ENCODE measurements at regions not wholly inside any gene's neighbourhood (a gene's known extent, or its start where the extent isn't known, plus 50 kb on each side); places are given as distances from the start of the nearest gene placed in this dataset.

DNA sequence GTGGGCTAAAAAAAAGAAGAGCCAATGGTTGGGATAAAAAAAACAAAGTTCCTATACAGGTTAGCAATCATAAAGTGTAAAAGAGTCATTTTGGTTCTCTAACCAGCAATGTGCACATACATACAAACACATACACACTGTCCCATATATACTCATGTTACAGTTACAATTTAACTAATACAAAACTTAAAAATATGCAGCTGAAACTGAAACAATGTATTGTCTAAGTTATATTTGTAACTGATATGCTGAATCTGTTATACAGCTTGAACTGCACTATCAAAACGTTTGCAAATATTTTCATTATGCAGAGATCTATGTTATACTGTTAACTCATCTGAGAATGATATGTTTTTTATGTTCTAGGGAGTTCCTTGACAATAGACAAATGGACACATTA, 173.7 kb downstream of the KLF12 start:
- DNase-seq, result no peak

DNA sequence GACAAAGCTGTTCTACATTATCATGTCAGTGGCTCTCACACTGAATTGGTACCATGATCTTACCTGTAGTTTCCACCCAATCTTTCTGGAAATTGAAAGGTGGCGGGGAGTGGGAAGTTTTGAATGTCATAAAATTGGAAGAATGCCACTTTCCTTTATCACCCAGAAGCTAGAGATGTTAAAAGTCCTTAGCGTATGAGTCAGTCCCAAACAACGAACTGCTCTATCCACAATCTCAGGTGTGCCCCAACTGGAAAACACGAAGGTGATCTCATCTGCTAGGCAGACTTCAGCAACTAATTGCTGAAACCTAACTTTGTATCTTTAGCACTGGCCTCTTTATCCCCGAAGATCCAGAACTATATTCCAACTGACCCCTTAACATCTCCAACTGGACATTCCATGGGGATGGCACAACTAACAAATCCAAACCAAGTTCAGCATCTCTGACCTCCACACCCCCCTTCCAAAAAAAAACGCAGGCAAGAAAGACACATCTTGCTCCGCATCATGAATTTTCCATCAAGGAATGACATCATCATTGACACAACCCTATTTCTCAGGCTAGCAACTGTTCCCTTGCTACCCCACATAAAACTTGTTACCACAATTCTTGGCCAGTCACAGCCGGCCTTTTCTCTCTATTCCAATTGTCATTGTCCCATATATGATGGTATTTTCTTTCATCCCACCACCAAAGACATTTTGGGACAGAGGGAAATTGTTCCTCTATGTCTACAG, 175.4 kb downstream of the KLF12 start:
- no peak for DNase-seq

DNA sequence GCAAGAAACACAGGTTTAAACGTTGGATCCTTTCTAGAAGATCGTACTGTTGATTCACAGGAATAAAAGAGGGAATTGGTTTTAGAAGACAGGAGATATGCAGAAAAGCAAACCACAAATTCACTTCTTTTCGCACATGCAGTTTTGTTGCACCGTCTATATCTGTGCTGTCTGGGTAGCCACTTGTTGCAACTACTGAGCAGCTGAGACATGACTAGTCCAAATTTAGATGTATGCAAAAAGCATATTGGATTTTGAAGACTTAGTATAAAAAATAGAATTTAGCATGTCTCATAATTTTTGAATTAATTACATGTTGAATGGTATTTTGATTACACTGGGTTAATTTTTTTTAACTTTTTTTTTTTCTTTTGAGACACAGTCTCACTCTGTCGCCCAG, 176.3 kb downstream of the KLF12 start:
- DNase-seq, result no peak

DNA sequence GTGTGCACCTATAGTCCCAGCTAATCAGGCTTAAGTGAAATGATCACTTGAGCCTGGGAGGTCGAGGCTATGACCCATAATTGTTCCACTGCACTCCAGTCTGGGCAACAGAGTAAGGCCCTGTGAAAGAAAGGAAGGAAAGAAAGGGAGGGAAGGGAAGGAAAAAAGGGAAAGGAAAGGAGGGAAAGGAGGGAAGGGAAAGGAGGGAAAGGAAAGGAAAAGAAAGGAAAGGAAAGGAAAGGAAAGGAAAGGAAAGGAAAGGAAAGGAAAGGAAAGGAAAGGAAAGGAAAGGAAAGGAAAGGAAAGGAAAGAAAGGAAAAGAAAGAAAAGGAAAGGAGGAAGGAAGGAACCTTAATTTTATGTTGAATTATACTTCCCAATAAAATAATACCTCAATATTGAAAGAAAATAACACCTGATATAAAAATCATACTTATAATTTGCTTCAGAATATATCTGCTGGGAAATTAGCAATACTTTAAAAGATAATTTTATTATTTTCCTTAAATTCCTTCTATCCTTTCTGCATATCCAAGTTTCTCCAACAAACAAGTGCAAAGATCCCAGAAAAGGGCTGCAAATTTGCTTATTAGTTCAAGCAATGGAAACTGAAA, 177.3 kb downstream of the KLF12 start:
- DNase-seq, result no peak

DNA sequence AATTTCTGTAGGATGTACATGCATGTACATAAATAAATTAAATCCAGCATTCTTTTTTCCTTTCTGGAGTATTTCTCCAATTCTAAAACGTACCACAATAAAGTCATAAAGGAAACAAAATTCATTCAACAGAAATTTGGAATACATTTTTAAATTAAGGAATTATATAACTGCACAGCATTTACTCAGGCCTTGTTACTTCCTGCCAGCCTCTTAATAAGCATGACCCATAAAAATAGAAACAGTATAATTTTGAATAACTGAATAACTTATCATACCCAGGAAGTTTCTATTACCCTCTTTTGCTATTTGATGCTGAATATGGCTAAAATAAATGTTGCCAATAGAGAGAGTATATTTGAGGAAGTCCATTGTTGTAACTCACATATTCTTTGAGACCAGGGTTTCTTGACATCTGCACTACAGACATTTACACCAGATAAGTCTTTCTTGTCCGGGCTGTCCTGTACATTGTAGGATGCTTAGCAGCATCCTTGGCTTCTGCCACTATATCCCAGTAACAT, 178.2 kb downstream of the KLF12 start:
- no peak for DNase-seq

DNA sequence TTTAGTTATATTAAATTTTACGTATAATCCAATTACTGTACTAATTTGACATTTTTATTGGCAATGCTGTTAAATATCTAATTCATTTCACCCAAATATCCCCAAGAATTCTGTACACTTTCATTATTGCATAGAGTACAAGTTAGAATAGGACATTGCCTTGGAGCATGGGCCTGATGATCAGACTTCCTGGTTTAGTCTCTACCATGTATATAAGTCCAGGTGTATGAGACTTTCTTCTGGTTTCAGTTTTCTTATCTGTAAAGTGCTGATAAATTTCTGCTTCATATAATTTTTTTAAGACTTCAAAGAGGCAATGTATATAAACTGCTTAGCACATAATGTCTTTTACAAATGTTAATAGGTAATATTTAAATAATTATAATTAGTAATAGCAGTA, 179.4 kb downstream of the KLF12 start:
- DNase-seq, result no peak

DNA sequence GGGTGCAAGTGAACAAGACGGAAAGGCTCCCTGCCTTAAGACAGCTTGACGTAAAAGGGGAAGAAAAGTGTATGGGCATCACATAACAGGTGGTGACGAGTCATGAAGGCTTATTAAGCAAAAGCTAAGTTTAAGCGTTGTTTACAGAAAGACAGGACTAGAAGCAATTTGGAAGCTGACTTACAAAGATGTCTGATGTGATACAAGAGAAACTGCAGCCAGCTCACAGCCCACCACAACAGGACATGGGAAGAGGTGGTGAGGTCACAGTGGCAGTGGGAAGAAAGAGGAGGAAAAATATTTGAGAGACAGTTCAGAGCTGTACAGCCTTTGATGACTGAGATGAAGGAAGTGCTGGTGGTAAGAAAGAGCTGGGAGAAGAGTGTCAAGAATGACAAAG, 181.6 kb downstream of the KLF12 start:
- no peak for DNase-seq

DNA sequence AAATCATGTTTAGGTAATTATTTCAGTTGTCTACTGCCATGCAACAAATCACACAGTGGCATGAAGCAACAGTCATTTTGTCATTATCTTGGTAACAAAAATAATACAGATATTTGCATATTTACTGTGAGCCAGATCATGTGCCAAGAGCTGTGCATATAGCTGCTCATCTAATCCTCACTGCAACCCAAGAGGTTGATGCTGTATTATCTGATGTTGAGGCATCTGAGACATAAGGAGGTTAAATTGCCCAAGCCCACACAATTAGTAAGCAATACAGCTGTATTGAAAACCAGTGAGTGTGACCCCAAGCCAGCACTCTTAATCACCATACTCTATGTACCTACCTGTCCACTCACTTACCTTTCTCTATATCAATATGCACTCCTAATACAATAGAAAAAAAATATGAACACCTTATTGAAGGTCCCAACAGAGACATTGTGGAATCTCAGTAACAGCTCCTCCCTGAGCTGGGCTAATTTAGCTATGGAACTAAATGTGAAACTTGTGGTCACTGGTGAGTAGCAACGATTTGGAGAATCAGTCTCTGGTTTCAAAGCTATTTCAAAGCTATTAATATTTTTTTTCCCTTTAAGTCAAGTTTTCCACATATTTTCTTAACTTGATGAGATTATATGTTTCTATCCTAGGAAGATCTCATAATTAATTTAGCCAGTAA, 185.2 kb downstream of the KLF12 start:
- DNase-seq, result no peak

DNA sequence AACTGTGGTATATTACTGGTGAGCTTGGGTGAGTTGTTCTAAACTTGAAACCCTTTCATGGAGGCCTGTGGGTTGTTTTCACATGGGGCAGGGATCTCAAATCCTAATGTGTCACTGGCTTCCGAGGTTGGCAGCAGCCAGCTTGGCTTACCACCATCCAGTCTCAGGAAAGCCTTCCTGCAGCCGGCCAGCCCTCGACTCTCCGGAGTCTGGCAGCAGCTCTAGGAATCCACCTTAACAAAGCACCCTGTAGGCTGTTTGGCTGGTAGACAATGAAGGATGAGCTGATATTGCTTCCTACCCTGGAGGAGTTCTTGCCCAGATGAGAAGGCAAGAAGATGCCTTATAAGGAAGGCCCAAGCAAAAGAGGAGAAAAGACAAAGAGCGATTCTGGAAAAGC, 188.3 kb downstream of the KLF12 start:
- no peak for DNase-seq

DNA sequence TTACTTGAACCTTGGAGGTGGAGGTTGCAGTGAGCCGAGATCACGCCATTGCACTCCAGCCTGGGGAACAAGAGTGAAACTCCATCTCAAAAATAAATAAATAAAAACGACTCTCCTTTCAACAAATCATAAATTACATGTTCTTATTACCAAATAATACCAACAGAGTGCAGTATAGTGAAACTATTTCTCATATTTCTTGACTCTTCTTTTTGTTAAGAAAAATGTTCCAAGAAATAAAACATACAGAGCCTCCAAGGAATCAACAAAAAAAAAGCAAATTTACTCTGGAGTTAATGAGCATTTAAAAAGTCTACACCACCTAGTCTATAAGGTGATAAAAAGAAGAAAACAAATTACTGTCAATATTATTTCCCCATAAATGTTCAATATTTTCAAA, 188.8 kb downstream of the KLF12 start:
- no peak for DNase-seq

DNA sequence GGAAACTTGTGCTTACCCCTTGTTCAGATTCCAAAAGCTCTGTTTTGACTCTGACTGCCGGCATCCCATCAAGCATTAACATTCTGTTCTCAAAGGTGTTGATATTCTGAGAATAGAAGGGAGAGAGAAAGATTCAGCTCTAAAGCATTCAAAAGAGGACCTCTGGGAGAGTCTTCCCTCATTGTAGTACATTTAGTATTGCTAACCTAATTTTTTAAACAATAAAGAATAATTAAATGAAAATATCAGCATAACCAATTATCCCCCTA, 190.3 kb downstream of the KLF12 start:
- DNase-seq, result no peak

DNA sequence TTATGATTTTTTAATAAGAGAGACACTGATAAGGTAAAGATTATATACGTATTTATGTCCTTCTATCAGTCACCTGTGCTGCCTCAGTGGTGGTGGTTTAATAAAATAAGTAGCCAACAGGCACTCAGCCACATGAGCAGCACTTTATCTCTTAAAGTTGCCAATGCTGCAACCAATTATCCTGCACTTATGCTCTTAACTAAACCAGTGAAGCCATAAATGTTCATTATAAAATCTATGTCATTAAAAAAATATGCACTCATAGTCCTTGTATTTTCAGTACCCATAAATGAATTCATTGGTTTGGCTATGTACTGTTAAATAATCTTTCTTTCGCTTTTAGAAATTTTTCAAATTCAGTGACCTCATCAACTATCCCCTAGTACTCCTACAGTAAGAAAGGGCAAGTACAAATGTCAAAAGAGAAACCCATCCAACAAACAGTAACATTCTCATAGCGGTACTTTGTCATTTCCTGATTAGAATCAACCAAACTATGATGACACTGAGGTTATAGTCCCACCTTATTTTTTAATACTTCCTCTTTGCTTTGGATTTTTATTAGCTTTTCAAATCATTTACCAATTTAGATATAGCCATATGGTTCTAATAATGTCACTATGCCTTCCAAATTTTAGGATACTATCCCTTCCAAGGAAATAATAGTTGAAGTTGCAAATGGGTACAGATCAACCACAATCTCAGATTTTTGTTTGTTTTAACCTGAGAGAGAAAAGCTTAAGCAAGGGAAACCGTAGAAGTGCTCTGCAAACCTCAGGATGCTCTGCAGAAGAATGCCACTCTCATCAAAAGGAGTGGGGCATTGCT, 190.9 kb downstream of the KLF12 start:
- no peak for DNase-seq

DNA sequence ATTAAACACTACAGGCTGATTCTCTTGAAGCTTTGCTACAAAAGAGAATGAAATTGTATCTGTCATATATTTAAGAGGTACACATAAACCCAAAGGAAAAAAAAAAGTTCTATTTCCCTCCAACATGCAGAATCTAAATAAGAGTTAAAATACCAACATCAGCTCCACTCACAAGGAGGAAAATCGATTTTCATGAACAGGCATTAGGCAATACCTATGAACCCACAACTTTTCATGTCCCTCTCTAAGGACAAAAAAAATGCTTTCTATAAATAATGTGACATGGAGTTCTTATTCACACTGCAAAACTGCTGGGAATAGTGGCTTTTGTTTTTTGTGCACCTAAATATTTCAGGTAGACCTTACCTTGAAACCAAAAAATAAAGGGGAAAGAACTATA, 192.5 kb downstream of the KLF12 start:
- DNase-seq, result no peak

DNA sequence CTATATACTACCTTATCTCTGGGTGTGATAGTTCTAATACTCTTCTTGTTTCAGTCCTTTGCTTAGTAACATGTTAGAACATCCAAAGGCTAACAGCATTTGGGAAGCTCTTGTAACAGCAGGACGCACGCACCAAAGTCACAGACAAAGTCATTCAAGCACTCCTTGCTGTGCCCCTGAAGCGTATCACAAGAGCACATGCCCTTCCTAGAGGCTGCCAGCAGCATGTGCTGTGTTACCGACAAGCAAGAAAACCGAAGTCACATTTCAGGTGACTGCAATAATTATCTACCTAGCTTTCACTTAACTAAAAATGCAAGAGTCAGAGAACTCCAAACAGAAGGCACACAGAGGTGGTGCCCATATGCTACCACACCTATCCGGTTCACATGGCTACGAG, 194.1 kb downstream of the KLF12 start:
- no peak for DNase-seq

DNA sequence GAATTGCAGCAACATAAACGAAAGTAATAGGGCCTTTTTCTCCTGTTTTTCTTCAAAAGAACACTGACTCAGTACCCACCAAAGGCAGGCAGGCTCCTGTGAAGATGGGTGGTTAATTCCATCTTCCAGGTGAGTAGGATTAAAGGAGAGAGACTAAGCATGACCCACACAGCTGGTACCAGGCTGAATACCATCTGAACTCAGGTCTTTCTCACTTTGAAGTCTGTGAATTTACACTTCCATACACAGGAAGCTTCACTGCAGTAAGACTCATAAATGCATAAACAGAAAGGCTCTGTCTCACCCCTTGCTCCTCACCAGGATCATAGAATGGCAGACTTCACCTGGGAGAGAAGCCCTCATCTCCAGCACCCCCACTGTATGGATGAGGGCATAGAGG, 194.6 kb downstream of the KLF12 start:
- DNase-seq, result no peak

DNA sequence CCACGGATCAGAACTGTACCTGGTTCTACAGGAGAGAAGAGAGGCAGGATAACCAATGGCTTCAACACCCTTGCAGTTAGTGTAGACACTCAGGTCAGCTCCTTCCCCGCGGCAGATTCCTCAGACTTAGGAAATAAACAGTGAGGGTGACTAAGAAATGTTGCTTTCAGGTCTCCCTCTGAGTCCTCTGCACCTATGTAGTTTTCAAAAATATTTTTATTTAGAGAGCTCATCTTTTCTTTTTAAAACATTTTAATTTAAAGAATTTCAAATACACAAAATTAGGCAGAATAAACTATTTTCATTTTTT, 195.2 kb downstream of the KLF12 start:
- no peak for DNase-seq

DNA sequence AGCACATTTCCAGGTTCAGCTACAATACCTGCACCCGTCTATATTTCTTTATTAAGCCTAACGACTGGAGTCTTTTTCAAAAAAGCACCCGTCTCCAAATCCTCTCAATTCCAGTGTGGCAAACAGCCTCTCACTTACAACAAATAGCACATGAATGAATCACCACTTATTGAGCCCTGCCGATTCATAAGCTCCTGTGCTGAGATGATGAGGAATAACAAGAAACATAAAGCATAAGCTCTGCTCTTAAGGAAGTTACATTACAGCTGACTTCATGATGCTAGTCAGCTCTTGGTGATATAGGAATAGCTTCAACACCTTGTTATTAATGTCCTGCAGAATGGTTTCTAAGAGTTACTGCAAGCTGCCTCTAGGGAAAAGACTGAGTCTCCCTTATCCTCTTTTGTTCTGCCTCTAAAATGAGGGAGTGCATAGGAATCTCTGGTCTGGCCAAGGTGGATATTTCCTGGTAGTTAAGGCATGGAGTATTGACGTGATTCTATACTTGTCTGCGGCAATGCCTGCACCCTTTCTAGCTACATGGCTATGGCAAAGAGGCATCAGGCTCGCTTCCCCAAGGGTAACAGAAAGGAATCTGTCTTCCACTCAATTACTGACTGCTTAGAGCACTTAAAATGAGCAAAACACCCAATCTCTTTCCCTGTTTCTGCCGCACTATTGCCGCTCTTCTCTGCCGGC, 195.7 kb downstream of the KLF12 start:
- DNase-seq, result no peak

DNA sequence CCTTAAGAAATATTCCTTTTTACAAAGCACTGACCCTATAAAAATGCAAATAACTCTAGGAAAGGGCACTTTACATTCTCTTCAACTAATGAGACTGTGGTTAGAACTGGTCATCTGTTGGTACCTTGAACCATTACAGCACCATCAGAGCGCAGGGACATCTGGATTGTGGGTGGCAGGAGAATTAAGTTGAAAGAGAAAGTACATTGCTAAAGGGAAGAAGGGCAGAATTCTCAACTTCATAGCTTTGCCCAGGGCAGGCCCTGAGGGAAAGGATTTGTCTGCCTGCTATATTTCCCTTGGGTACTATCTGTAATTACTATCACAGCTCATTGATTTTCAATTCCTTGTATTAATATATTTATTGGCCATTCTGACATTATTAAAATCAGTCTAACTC, 196.8 kb downstream of the KLF12 start:
- DNase-seq, result no peak

DNA sequence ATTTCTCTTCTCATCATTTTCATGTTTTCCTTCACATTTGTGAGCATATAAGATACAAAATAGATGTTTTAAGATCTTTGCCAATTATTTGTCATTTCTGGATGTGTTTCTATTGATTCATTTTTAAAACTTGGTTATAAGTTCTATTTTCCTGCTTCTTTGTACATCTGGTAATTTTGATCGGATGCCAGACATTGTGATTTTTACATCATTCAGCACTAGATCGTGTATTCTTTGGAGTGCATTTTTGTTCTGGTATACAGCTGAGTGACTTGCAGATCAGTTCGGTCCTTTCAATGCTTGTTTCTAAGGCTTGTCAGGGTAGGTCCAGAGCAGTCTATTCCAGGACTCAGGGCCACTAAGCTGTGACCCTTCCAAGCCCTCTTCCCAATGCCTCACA, 198.2 kb downstream of the KLF12 start:
- DNase-seq, result no peak

DNA sequence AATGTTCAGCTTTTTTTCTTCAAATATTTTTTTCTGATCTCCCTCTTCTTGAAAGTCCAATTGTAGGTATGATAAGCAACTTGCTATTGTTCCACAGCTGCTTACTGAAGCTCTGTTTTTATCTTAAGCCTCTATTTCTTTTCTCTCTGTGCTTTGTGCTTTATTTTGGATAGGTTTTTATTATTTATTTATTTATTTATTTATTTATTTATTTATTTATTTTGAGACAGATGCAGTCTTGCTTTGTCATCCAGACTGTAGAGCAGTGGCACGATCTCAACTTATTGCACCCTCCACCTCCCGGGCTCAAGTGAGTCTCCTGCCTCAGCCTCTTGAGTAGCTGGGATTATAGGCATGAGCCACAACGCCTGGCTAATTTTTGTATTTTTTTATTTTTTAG, 199.4 kb downstream of the KLF12 start:
- no peak for DNase-seq

DNA sequence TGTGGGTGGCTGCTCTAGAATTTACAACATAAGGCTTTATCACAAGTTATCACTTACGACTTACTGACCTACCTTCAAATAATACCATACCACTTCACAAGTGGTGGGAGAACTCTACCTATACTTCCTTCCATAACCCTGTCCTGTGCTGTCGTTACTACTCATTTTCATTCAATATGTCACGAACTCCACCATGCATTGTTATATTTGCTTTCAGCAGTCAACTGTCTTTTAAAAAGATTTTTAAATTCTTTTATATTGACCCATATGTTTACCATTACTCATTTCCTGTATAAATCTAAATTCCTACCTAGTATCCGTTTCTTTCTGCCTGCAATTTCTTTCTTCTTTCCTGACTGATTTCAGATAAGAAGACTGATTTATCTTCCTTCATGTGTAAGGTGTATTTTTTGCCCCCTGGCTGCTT, 200.0 kb downstream of the KLF12 start:
- no peak for DNase-seq

DNA sequence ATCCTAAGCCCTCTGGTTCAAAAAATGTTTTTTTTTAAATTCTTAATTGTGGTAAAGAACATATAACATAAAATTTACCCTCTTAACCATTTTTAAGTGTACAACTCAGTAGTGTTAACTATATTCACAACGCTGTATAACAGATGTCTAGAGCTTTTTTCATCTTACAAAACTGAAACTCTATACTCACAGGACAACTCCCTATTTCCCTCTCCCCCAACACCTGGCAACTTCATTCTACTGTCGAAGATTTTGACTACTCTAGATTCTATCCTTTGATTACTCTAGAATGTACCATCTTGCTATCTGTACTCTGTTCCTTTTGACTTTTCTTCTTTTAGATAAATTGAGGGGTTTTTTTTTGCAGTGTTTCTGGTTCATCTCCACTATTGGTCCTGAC, 200.4 kb downstream of the KLF12 start:
- no peak for DNase-seq

DNA sequence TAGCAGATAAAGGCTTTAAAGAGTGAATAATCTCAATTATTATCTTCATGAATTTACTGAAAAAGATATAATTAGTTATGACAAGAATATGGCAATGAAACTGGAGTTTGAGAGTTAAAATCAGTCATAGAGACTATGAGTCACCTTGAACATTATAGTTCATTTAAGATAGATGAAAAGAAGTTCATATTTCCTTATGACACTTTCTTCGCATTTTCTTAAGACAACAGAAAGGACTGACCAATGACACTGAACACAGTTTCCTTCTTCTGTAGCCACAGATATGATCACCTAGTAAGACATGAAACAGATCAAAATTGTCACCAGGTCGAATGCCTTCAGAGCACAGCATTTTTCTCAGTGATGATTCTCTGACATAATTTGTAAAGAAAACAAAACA, 202.1 kb downstream of the KLF12 start:
- no peak for DNase-seq
